Skeletal muscle cell (primary cell): ENCODE measurements at regions not wholly inside any gene's neighbourhood (a gene's known extent, or its start where the extent isn't known, plus 50 kb on each side); places are given as distances from the start of the nearest gene placed in this dataset.
"Not testable (repeated sequence)": the region's sequence is repeated elsewhere in the genome, so short reads cannot be mapped to it uniquely, and the experiment has no call there.

Experiments used
- DNase-seq: peaks from one replicate; pipeline ENCODE4 v3.0.0-alpha.2; 2010; ENCODE audit warnings: low read depth
- H3K4me3 ChIP-seq: 2 replicates; pipeline ENCODE4 v1.5.1; 2011; ENCODE audit warnings: low read depth, mild to moderate bottlenecking, control low read depth, low read length, moderate library complexity

- DNase-seq, result no peak
- no peak overlapping the region for H3K4me3 ChIP-seq
These were observed 96.9 kb upstream of the SGK1 start for GRCh38 chr6:134414793-134415192.

GRCh38 chr6:134413241-134413643 is 95.3 kb upstream of the SGK1 start:
- no peak for DNase-seq
- no peak overlapping the region for H3K4me3 ChIP-seq

GRCh38 chr6:134410541-134410940 is 92.6 kb upstream of the SGK1 start:
- DNase-seq, result no peak
- no peak overlapping the region for H3K4me3 ChIP-seq

GRCh38 chr6:134407791-134408190 is 89.9 kb upstream of the SGK1 start:
- DNase-seq, result no peak
- no peak overlapping the region for H3K4me3 ChIP-seq

GRCh38 chr6:134406311-134406710 is 88.4 kb upstream of the SGK1 start:
- no peak for DNase-seq
- H3K4me3 ChIP-seq, result no peak overlapping the region

- DNase-seq, result no peak
- H3K4me3 ChIP-seq, result no peak overlapping the region
These were observed 87.6 kb upstream of the SGK1 start for GRCh38 chr6:134405386-134406087.

GRCh38 chr6:134403312-134403711 is 85.4 kb upstream of the SGK1 start:
- H3K4me3 ChIP-seq, DNase-seq: not testable (repeated sequence)

GRCh38 chr6:134402372-134402984 is 84.6 kb upstream of the SGK1 start:
- no peak overlapping the region for H3K4me3 ChIP-seq
- DNase-seq, result no peak

GRCh38 chr6:134400941-134401340 is 83.0 kb upstream of the SGK1 start:
- no peak for DNase-seq
- no peak overlapping the region for H3K4me3 ChIP-seq

GRCh38 chr6:134398453-134398852 is 80.5 kb upstream of the SGK1 start:
- no peak for DNase-seq
- H3K4me3 ChIP-seq, result no peak overlapping the region

GRCh38 chr6:134397676-134398075 is 79.8 kb upstream of the SGK1 start:
- no peak for DNase-seq
- H3K4me3 ChIP-seq, result no peak overlapping the region

GRCh38 chr6:134394905-134395304 is 77.0 kb upstream of the SGK1 start:
- H3K4me3 ChIP-seq, result no peak overlapping the region
- no peak for DNase-seq

- no peak for DNase-seq
- H3K4me3 ChIP-seq, result no peak overlapping the region
These were observed 76.3 kb upstream of the SGK1 start for GRCh38 chr6:134394208-134394607.

- DNase-seq, result no peak
- H3K4me3 ChIP-seq, result no peak overlapping the region
These were observed 73.3 kb upstream of the SGK1 start for GRCh38 chr6:134391205-134391604.

GRCh38 chr6:134389658-134390057 is 71.7 kb upstream of the SGK1 start:
- no peak overlapping the region for H3K4me3 ChIP-seq
- DNase-seq, result no peak

GRCh38 chr6:134389129-134389528 is 71.2 kb upstream of the SGK1 start:
- no peak for DNase-seq
- no peak overlapping the region for H3K4me3 ChIP-seq

- not testable (repeated sequence) for H3K4me3 ChIP-seq, DNase-seq
These were observed 68.6 kb upstream of the SGK1 start for GRCh38 chr6:134386482-134386881.

- DNase-seq, result no peak
- no peak overlapping the region for H3K4me3 ChIP-seq
These were observed 64.0 kb upstream of the SGK1 start for GRCh38 chr6:134381959-134382358.

- DNase-seq, result no peak
These were observed 61.7 kb upstream of the SGK1 start for GRCh38 chr6:134379599-134379998.

GRCh38 chr6:134379076-134379475 is 61.2 kb upstream of the SGK1 start:
- DNase-seq, result no peak
- H3K4me3 ChIP-seq, result no peak overlapping the region

More at GRCh38 chr6:134379599-134379998, 61.7 kb upstream of the SGK1 start:
- no peak overlapping the region for H3K4me3 ChIP-seq

GRCh38 chr6:134378426-134378825 is 60.5 kb upstream of the SGK1 start:
- no peak for DNase-seq
- no peak overlapping the region for H3K4me3 ChIP-seq
